ENCODE measurements at regions not wholly inside any gene's neighbourhood (a gene's known extent, or its start where the extent isn't known, plus 50 kb on each side); places are given as distances from the start of the nearest gene placed in this dataset.
"Not testable (repeated sequence)": the region's sequence is repeated elsewhere in the genome, so short reads cannot be mapped to it uniquely, and the experiment has no call there.

DNA sequence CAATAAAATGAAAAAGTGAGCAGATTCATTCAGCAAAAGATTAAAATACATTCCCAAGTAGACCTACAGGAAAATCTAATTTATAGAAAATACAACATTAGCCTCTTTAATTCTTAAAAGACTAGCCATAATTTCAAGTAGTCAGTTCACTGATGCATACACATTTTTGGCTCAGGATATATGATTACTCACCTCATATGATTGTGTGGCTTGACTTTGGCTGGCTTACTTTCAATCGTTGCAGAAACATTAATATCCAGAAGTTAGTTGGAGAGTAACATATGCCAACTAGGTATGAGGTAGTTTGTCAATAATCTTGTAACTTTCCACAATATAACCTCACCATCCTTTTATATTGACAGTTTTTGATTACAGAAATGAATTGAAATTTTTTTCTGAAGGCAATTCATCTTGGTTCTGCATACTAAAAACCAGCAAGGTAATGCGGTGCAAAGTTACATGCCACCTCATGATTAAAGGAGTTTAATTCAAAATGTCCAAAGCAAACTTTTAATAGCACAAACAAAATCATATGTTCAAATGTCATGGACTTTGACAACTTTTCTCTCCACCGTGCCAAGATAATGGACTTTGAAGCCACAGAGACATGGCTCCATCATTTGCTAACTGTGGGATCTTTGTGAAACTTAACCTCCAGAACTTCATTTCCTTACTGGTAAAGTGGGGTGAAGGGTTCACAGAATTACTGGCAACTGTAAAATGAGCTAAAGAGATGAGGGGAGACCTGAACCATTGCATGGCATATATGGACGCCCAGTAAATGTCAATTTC lies 76.6 kb upstream of the PAM start:
- TF ChIP-seq, protein P1, sequence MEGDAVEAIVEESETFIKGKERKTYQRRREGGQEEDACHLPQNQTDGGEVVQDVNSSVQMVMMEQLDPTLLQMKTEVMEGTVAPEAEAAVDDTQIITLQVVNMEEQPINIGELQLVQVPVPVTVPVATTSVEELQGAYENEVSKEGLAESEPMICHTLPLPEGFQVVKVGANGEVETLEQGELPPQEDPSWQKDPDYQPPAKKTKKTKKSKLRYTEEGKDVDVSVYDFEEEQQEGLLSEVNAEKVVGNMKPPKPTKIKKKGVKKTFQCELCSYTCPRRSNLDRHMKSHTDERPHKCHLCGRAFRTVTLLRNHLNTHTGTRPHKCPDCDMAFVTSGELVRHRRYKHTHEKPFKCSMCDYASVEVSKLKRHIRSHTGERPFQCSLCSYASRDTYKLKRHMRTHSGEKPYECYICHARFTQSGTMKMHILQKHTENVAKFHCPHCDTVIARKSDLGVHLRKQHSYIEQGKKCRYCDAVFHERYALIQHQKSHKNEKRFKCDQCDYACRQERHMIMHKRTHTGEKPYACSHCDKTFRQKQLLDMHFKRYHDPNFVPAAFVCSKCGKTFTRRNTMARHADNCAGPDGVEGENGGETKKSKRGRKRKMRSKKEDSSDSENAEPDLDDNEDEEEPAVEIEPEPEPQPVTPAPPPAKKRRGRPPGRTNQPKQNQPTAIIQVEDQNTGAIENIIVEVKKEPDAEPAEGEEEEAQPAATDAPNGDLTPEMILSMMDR (conservative IDR thresholded peaks at IDR 0.05; ENCODE audit: low read depth, low read length), result no peak
- peak; percentile 61 for DNase-seq (ENCODE audit: low read depth)
- no peak overlapping the region for H3K4me3 ChIP-seq (ENCODE audit: low read depth, low read length)

DNA sequence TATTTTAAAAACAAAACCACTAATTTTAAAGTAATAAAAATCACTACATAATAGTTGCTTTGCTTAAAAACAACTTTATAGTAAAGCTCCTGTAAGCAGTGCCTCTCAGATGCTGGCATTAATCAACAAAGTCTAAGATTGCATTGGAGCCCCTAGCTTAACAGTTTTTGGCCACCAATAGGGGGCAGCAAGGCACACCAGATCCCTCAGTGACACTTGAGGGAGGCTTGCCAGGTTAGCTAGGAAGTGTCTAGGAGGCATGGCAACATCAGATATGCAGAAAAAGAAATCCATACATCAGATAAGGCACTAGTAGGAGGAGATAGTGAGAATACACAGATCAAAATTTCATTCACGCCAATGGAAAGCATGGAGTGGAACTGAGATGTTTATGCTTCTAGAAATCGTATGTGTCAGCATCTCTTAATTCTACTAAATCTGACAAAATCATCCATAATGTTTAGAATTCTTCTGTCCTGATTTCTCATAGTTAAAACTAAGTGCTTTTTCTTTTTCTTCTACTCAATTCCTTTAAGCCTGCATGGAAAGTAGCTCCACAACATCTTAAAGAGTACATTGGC lies 73.6 kb upstream of the PAM start:
- peak; percentile 91 for DNase-seq (ENCODE audit: low read depth)
- no peak overlapping the region for H3K4me3 ChIP-seq (ENCODE audit: low read depth, low read length)
- TF ChIP-seq, protein P1 (conservative IDR thresholded peaks at IDR 0.05; ENCODE audit: low read depth, low read length), result peak; percentile 98

DNA sequence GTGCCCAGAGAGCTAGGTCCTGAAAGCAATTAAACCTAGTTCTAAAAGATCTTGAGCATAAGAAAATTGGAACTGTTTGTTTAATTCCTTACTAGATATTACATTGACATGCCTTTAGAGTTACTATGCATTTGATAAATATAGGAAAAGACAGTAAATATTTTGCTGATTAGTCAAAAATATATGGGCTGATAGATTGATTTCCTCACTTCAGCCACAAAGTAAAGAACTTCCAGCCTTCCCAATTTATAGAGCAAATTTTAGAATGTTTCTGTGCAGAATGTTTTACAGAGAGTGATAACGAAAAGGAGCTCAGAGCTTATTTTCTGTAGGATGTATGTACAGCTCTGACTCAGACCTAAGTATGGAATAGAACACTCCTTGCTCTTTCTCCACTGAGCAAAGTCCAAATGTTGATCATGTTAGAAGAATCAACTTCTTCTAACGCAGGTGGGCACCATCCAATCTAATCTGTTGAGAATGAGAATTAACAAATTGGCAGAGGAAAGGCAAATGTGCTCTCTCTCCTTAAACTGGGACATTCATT lies 72.9 kb upstream of the PAM start:
- TF ChIP-seq, protein P1 (conservative IDR thresholded peaks at IDR 0.05; ENCODE audit: low read depth, low read length), result no peak
- no peak for DNase-seq (ENCODE audit: low read depth)
- H3K4me3 ChIP-seq (ENCODE audit: low read depth, low read length), result no peak overlapping the region

DNA sequence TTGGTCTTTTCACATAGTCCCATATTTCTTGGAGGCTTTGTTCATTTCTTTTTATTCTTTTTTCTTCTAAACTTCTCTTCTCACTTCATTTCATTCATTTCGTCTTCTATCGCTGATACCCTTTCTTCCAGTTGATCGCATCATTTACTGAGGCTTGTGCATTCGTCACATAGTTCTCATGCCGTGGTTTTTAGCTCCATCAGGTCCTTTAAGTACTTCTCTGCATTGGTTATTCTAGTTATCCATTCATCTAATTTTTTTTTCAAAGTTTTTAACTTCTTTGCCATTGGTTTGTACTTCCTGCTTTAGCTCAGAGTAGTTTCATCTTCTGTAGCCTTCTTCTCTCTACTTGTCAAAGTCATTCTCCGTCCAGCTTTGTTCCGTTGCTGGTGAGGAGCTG lies 67.0 kb upstream of the PAM start:
- not testable (repeated sequence) for DNase-seq (ENCODE audit: low read depth); H3K4me3 ChIP-seq (ENCODE audit: low read depth, low read length)

DNA sequence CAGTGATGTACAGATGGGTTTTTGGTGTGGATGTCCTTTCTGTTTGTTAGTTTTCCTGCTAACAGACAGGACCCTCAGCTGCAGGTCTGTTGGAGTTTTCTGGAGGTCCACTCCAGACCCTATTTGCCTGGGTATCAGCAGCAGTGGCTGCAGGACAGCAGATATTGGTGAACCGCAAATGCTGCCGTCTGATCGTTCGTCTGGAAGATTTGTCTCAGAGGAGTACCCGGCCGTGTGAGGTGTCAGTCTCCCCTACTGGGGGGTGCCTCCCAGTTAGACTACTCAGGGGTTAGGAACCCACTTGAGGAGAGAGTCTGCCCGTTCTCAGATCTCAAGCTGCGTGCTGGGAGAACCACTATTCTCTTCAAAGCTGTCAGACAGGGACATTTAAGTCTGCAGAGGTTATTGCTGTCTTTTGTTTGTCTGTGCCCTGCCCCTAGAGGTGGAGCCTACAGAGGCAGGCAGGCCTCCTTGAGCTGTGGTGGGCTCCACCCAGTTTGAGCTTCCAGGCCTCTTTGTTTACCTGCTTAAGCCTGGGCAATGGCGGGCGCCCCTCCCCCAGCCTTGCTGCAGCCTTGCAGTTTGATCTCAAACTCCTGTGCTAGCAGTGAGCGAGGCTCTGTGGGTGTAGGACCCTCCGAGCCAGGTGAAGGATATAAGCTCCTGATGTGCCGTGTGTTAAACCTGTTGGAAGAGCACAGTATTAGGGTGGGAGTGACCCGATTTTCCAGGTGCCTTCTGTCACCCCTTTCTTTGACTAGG lies 66.3 kb upstream of the PAM start:
- not testable (repeated sequence) for DNase-seq (ENCODE audit: low read depth); H3K4me3 ChIP-seq (ENCODE audit: low read depth, low read length)

DNA sequence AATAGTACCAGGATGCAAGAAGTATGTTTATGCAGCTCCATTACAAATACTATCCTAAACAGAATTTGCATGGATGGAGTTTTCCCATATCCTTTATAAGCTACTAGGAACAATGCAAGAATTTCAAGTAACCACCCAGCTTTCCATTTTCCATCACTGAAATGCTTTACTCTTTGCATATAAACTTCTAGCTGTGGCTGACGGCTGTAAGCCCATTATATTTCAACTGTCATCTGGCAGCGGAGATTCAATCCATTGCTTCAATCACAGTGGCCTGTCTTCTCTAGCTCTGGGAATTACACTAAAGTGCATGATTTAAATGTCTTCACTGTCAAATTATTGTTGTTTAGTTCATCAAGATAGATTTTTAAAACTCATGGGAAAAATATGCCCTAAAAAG lies 64.2 kb upstream of the PAM start:
- TF ChIP-seq, protein P1 (conservative IDR thresholded peaks at IDR 0.05; ENCODE audit: low read depth, low read length), result no peak
- no peak for DNase-seq (ENCODE audit: low read depth)
- H3K4me3 ChIP-seq (ENCODE audit: low read depth, low read length), result no peak overlapping the region

DNA sequence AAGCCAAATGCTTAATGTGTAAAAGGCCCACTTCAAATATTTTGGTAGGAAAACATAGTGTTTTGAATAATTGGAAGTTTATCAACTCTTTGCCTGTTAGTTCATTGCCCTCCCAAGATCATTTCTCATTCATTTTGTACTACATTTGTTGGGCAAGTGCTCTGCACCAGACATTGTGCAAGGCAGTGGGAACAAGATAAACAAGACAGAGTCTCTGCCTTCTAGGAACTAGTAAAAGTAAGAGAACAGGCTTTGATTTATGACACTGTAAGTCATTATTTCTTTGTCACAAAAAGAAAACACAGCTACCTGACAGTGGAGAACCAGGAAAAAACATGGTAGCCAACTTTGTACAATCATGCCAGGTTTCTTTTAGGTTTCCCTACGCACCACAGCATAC lies 63.7 kb upstream of the PAM start:
- H3K4me3 ChIP-seq (ENCODE audit: low read depth, low read length), result no peak overlapping the region
- peak; percentile 35 for DNase-seq (ENCODE audit: low read depth)
- TF ChIP-seq, protein P1 (conservative IDR thresholded peaks at IDR 0.05; ENCODE audit: low read depth, low read length), result no peak

Measured in choroid plexus epithelial cell (primary cell).